ENCODE measurements at regions not wholly inside any gene's neighbourhood (a gene's known extent, or its start where the extent isn't known, plus 50 kb on each side); places are given as distances from the start of the nearest gene placed in this dataset.
"Not testable (repeated sequence)": the region's sequence is repeated elsewhere in the genome, so short reads cannot be mapped to it uniquely, and the experiment has no call there.

DNA sequence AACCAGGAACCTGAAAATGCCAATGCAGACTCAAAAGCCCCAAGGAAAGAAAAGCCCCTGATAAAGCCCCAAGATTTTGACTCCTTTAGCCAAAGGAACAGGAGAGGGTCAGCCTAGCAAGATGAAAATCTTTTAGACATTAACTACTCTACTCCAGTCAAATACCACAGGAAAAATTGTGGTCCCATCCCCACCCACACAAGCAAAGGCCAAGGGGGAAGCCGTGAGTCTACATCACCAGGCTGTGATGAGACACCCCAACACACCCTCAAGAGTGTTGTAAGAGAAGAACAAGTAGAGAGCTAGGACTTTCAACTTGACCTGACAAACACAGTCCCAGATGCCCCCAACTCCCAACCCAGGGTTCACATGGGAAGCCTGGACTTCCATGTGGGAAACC is 192.8 kb upstream of the NR5A2 start:
- DNase-seq, result no peak

DNA sequence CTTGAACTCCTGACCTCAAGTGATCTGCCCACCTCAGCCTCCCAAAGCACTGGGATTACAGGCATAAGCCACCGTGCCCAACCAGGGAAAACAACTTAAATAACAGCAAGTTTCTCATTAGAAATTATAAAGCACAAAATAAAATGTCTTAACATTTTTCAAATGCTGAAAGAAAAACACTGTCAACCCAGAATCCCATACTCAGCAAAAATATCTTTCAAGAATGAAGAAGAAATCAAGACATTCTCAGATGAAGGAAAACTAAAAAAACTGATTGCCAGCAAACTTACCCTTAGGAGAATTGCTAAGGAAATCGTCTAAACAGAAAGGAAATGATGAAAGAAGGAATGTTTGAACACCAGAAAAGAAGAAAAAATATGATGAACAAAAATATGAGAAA is 191.1 kb upstream of the NR5A2 start:
- no peak for DNase-seq

DNA sequence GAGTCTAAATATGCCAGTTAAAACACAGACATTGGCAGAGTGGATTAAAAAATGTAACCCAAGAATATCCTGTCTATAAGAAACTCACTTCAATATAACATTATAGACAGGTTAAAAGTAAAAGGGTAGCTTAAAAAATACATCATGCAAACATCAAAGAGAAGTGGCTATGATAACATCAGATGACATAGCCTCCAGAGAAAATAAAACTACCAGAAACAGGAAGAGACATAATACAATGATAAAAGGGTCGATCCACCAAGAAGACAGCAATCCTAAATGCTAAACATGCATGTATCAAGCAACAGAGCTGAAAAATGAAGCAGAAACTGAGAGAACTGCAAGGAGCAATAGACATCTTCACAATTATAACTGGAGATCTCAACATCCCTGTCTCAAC is 190.2 kb upstream of the NR5A2 start:
- no peak for DNase-seq

DNA sequence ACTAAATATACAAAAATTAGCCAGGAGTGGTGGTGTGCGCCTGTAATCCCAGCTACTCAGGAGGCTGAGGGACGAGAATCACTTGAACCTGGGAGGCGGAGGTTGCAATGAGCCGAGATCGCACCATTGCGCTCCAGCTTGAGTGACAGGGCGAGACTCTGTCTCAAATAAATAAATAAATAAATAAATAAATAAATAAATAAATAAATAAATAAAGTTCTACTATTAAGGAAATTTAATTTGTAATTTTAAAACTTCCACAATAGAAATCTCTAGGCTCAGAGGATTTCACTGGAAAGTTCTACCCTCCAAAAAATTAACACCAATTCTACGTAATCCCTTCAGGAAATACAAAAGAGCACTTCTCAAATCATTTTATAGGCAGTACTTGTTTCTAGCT is 187.9 kb upstream of the NR5A2 start:
- not testable (repeated sequence) for DNase-seq

DNA sequence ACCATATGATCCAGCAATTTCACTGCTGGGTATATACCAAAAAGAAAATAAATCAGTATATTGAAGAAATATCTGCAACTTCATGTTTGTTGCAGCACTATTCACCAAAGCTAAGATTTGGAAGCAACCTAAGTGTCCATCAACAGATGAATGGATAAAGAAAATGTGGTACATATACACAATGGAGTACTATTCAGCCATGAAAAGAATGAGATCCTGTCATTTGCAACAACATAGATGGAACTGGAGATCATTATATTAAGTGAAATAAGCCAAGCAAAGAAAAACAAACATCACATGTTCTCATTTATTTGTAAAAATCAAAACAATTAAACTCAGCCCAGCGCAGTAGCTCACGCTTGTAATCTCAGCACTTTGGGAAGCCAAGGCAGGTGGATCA is 184.4 kb upstream of the NR5A2 start:
- not testable (repeated sequence) for DNase-seq

DNA sequence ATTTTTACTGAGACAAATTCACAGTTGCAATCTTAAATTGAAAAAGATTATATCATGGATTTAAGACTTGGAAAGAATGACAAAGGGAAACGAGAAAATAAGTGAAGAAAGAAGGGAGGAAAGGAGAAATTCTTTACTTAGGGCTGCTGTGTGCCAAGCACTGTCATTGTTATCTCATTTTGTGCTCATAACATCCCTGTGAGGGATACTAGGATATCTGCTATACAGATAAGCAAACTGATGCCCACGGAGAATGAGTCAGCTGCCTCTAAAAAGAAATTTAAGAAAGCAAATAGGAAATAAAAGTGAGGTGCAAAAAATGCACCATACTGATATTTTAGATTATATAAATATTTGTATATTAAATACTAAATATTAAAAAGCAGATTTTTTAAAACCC is 183.6 kb upstream of the NR5A2 start:
- no peak for DNase-seq

DNA sequence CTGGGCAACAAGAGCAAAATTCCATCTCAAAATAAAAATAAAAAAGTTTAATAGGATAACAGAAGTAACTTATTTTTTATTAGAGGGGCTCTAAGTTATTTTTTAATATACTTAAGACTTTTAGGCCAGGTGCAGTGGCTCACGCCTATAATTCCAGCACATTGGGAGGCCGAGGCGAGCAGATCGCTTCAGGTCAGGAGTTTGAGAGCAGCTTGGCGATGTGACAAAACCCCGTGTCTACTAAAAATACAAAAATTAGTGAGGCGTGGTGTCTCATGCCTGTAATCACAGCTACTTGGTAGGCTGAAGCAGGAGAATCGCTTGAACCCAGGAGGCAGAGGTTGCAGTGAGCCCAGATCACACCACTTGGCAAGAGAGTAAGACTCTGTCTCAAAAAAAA is 180.5 kb upstream of the NR5A2 start:
- DNase-seq, result no peak

DNA sequence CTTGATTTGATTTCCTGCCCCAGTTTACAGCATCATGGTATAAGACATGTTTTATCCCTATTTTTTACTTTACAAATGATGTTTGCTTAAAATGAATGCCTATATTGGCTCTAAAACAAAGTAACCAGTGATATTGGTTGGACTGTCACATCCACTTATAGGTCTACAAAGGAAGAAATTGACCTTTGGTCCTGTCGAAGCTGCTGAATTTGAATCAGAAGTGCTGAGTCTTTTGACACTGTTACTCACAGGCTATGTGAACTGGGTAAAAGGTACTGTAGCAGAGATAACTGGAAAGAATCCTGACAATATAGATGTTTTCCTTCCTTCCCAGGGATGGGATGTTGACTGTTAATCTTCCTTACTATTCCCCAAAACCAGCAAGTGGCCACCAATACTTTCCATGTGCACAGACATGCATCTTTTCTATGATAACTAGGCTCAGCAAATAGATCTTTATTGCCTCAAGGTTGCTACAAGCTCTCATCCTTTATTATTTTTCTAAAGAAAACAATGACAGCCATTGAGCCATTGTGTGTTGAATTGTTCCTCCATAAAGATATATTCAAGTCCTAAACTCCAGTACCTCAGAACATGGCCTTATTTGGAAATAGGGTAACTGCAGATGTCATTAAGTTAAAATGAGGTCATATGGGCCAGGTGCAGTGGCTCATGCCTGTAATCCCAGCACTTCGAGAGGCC is 175.9 kb upstream of the NR5A2 start:
- DNase-seq, result no peak

DNA sequence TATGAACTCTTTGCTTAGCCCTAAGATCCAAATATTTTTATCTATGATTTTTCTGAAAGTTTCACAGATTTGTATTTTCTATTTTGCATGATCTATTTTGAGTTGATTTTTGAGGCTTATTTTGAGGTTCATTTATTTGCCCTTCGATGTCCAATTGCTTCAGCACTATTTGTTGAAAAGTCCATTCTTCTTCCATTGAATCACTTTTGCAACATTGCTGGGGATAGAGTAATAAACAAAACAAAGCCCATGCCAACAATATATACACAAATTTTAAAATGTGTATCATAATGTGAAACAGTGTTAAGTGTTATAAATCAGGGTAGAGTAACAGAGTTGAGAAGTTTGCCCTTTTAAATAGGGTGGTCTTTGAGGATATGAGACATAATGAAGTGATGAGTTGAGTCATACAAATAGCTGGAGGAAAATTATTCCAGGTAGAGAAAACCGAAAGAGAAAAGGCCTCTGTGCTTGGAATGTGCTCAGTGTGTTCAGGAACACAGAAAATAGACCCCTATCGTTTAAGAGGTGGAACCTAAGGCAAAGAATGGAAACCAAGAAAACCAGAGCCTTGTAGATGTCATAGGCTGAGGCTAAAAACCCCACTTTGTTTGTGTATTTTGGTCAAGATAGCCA is 172.7 kb upstream of the NR5A2 start:
- DNase-seq, result no peak

DNA sequence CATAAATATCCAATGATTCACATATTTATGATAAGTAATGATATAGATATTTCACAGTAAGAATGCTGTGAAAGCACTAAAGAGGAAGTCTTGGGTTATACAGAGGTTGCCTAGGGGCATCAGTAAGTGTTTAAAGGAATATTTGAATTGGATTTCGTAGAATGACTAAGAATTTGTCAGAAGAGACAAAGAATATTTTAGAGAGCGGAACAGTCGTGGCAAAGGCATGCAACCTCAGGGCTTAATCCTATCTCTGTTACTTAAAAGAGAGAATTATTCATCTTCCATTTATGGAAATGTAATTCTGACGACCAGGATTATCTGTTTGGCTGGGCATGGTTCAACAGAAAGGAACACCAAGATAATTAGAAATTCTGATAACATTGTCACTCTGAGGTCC is 171.9 kb upstream of the NR5A2 start:
- DNase-seq, result no peak

DNA sequence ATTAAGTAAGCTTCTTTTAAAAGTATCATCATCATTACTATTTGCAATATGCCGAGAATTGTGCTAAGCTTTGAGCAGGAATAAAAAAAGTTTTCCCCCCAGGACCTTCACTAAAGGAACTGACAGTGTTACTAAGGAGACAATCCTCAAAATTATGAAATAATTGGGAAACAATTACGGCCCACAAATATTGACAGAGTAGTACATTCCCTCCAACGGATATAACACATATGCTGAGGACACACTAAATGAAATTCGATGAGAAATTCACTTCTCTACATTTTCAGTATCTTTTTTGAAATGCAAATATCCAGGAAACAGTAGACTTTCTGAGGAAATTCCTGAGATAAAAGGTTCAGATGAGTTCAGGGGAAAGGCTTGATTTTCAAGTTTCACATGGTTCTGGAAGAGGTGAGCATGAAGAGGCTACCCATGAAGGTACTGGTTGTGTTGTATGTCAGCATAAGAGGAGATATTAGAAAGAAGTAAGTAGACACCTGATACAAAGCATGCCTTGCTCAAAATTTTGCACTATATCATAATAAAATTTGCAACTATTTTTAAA is 171.2 kb upstream of the NR5A2 start:
- DNase-seq, result no peak

DNA sequence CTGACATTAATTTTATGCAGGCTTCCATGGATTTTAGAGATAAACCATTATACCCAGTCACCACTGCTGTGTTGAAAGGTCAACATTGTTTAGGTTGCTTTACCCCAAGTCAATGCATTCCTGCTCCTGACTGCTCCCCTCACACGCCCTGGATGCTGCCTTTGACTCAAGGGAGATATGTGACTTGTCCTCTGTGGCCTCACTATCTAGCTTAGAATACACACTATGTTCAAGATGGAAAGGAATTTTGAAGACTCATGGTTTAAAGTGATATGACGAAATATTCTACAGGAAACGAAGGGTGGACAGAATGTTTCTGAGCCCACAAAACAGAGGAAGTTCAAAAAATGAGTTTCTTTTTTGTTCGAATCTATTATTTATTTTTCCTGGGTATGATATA is 170.4 kb upstream of the NR5A2 start:
- no peak for DNase-seq

DNA sequence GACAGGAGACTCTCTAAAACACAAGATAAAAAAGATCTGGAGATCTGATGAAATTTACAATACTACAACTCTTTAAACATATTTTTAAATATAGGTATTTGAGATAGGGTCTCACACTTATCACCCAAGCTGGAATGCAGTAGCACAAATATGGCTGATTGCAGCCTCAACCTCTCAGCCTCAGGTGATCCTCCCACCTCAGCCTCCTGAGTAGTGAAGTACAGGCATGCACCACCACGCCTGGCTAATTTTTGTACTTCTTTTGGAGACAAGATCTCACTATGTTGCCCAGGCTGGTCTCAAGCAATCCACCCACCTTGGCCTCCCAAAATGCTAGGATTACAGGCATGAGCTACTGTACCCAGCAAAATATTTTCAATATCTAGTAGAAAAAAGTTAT is 170.0 kb upstream of the NR5A2 start:
- no peak for DNase-seq

DNA sequence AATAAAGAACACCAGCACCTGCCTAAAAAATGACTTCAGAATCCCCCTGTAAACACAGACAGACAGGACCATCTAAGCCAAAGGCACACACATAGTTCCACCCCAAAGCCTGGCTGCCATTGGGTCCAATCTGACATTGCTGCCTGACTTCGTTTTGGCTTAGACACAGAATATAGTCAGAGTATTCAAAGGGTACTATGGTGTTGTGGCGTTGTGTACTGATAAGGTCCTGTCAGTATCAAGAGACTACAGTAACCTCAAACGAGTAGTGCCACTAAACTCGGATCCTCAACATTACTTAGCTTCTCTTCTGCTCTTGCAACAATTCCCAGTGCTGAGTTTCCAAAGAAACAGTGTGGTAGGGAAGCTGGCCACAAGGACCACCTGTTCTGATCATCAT is 169.3 kb upstream of the NR5A2 start:
- DNase-seq, result no peak

DNA sequence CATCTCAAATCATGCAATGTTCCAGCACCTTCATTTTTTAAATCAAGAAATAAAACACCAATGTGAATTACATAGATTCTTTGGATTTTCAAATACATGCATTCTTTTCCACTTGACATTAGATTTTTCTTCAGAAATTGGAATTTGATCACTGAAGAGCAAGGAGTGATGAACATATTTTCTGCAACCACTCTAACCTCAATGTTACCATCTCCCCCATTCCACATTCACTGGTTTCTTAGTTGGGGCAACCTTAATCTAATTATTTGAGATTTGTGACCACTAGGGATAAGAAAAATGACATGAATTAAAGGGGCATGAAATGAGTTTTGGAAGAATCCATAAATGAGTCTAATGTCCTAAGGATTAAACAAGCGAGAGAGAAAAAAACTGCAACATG is 168.7 kb upstream of the NR5A2 start:
- DNase-seq, result no peak

DNA sequence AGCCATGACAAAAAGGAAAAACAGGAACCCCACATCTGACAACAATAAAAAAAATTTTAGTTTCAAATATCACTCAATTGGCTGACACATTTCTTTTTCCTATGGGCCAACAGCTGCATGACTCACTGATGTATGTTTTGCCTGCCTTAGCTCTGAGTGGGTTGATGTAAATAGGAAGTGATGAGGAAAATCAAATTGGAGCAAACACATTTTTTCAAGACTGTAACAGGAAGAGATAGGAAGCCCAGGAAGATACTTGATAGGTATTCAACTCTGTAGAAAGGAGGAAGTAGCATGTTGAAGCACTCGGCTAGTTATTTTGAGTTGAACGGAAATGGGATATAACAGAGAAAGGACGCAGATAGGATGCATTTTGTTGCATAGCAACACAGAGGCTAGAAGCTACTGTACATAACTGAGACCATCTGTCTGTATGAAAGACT is 168.0 kb upstream of the NR5A2 start:
- no peak for DNase-seq

DNA sequence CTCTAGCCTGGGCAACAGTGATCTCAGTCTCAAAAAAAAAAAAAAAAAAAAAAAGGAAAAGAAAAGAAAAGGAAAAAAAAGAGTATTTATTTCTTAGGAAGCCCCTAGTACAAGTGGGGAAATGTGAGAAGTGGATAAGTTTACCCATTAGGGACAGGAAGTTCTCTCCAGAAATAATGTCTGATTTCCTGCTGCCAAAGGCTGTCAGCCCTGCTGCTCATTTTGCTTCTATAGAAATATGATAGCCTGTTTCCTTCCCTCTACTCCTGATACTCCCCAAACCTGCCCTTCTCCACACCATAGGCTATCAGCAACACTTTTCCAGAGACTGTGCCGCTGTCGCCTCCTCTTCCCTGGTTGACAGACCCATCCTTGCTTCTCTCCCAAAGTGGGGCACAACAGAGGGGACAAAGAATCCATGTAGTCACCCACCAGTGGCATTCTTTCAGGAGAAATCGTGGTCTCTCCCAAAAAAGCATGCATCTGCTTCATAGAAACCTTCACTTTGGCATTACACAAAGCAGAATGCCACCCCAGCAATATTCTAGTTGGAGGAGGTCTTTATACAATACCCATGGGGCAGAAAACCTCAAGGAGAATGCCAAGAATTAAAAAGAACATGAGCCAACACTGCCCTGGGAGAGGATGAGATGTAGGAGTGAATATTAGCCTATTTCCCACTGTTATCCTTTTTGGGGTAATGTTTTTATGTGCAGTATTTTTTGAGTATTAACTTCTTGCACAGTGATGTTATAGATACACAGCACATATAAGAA is 166.3 kb upstream of the NR5A2 start:
- DNase-seq, result no peak

DNA sequence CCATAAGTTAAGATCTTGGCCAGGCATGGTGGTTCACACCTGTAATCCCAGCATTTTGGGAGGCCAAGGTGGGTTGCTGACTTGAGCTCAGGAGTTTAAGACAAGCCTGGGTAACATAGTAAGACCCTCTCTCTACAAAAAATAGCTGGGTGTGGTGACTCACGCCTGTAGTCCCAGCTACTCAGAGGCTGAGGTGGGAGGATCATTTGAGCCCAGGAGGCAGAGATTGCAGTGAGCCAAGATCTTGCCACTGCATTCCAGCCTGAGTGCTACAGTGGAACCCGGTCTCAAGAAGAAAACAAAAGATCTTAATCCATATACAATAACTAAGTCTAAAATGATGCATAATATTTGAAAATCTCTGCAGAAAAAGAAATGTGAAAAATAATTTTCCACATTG is 165.5 kb upstream of the NR5A2 start:
- DNase-seq, result no peak

DNA sequence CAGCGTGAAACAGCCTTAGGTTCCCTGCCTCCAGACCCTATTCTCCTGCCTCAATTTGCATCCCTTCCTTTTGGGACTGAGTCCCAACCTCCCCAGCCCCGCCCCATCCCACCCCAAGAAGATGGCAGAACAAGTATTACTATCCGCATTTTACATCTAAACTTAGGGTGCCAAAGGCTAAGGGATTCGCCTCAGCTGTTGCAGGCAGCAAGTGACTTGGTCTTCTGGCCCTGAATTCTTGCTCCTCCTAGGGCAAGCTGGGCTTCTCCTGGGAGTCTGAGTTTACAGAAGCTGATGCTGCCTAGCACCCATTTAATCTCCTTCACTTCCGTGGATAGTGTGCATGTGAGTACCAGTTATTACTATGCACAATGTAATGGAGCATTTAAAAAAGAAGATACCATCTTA is 161.3 kb upstream of the NR5A2 start:
- DNase-seq, result no peak

DNA sequence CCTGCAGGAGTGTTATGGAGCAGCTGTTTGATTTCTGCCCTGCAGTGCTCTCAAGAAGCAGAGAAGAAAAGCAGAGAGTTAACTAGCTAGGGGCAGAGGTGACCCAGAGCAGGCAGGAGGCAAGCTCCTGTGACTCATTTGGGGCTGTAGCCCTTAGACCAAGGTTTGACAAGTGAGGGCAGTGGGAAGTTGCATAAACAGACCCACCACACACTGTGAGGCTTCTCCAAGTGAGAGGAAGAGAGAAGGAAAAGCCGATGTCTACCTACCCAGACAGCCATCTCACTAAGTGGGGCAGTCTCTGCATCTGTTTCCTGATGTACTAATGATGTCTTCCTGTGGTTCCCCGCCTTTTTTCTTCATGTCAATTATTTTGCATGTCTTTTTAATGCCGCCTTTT is 159.9 kb upstream of the NR5A2 start:
- no peak for DNase-seq

DNA sequence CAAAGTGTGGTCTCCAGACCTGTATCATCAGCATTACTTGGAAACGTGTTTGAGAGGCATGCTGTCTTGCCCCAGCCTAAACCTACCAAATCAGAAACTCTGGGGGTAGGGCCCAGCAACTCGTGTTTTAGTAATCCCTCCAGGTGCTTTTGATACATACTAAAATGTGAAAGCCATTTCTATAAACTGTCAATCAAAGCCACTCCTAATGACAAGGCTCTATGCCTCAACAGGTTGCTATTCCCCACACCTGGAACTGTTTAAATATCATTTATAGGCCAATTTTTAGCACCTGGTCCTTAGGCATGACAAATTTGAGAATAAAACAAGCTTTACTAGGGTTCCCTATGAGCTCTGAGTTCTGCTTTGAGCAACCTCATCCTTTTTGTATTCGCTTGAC is 158.7 kb upstream of the NR5A2 start:
- DNase-seq, result no peak

DNA sequence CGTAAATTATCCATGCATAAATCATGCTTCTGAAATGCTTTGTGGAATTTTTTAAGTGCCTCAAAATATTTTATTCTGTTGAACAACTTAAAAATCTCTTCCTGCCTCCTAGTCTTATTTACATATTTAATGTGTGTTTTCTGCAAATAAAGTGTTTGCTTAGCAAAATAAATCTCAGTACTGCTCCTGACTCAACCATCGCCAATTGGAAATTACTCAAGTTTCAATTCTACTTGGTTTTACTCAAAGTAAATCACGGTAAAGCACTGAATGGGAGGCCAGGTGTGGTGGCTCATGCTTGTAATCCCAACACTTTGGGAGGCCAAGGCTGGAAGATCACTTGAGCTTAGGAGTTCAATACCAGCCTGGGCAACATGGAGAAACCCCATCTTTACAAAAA is 152.2 kb upstream of the NR5A2 start:
- no peak for DNase-seq

DNA sequence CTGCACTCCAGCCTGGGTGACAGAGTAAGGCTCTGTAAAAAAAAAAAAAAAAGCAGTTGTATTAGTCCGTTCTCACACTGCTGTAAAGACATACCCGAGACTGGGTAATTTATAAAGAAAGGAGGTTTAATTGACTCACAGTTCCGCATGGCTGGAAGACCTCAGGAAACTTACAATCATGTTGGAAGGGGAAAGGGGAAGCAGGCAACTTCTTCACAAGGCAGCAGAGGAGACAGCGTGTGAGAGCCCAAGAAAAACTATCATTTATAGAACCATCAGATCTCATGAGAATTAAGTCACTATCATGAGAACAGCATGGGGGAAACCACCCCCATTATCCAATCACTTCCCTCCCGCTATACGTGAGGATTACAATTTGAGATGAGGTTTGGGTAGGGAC is 151.7 kb upstream of the NR5A2 start:
- DNase-seq, result no peak

All from NCI-H2107 (cell line).